BJ (cell line): ENCODE measurements at regions not wholly inside any gene's neighbourhood (a gene's known extent, or its start where the extent isn't known, plus 50 kb on each side); places are given as distances from the start of the nearest gene placed in this dataset.

Experiments
- CTCF ChIA-PET: fragments of 350-600 bp; formaldehyde crosslinking; extraction: SDS; loops from one replicate; lab custom pipeline; 2021; ENCODE audit warnings: antibody characterized with exemption, inconsistent platforms; lab: Yijun Ruan, JAX
- POLR2A ChIA-PET: fragments of 300-600 bp; sonication (Branson Sonifier 250); formaldehyde crosslinking; extraction: SDS; loops from one replicate; lab custom pipeline; 2021; ENCODE audit warnings: antibody characterized with exemption; lab: Charles Lee
- DNase-seq: peaks from one replicate; pipeline ENCODE4 v3.0.0-alpha.2; 2011; ENCODE audit warnings: low read depth
- H3K27me3 ChIP-seq: 2 replicates; pipeline ENCODE4 v1.6.0; 2011; ENCODE audit warnings: low read length; ENCODE audit not compliant: control insufficient read depth, insufficient read depth
- H3K36me3 ChIP-seq: 2 replicates; pipeline ENCODE4 v1.5.1; 2011; ENCODE audit warnings: low read length; ENCODE audit not compliant: control insufficient read depth, insufficient read depth
- H3K4me3 ChIP-seq: 2 replicates; pipeline ENCODE4 v1.5.1; 2011; ENCODE audit warnings: low read depth, mild to moderate bottlenecking, control low read depth, low read length
- CTCF ChIP-seq: IDR thresholded peaks from 2 replicates; pipeline ENCODE4 v1.5.1; 2011; ENCODE audit warnings: low read depth, mild to moderate bottlenecking, control low read depth, inconsistent platforms, low read length, moderate library complexity; ENCODE audit not compliant: insufficient read depth

- Histone ChIP-seq H3K36me3 (no peaks in the 10 kb centered on the region), H3K27me3 (peaks cover 7% of the 10 kb centered on the region; the same call in 1 of the 2 replicates), H3K4me3 (no peak overlapping the region)
- CTCF ChIA-PET, result interaction anchor here (1.0 kb wide), 2 partner anchors 9 to 25 kb away, joined by 3 read pairs; no protein-coding TSS in a partner anchor
- POLR2A ChIA-PET, result no interaction called here
- DNase-seq, result no peak
- TF ChIP-seq CTCF, result no peak
These were observed 80.8 kb downstream of the CAMK2N1 start for GRCh38 chr1:20405051-20405754.
